SK-N-SH treated with all-trans-retinoic acid at 6 μM for 48 hours (cell line): ENCODE measurements at regions not wholly inside any gene's neighbourhood (a gene's known extent, or its start where the extent isn't known, plus 50 kb on each side); places are given as distances from the start of the nearest gene placed in this dataset.

Experiments used
- BACH2 ChIP-seq: fragments of 250-450 bp; sonication (Bioruptor Pico); IDR thresholded peaks from 2 replicates; pipeline ENCODE4 v1.9.0; 2021; ENCODE audit warnings: mild to moderate bottlenecking, borderline replicate concordance
- ESRRG ChIP-seq: fragments of 250-450 bp; sonication (Bioruptor Pico); IDR thresholded peaks from 2 replicates; pipeline ENCODE4 v1.6.1; 2021; ENCODE audit warnings: mild to moderate bottlenecking
- ISL1 ChIP-seq: fragments of 250-450 bp; sonication (Bioruptor Pico); IDR thresholded peaks from 2 replicates; pipeline ENCODE4 v2.1.2; 2022; ENCODE audit warnings: mild to moderate bottlenecking, moderate library complexity
- PATZ1 ChIP-seq: fragments of 250-450 bp; sonication (Bioruptor Pico); IDR thresholded peaks from 2 replicates; pipeline ENCODE4 v1.8.0; 2020; ENCODE audit warnings: mild to moderate bottlenecking, moderate library complexity, borderline replicate concordance
- POU6F1 ChIP-seq: fragments of 250-450 bp; sonication (Bioruptor Pico); IDR thresholded peaks from 2 replicates; pipeline ENCODE4 v1.8.0; 2021; ENCODE audit warnings: low read depth, mild to moderate bottlenecking, moderate library complexity, borderline replicate concordance
- TCF4 ChIP-seq: fragments of 250-450 bp; sonication (Bioruptor Pico); IDR thresholded peaks from 2 replicates; pipeline ENCODE4 v1.8.0; 2021; ENCODE audit warnings: mild to moderate bottlenecking, moderate library complexity, borderline replicate concordance
- TOX ChIP-seq: fragments of 250-450 bp; sonication (Bioruptor Pico); IDR thresholded peaks from 2 replicates; pipeline ENCODE4 v1.8.0; 2021; ENCODE audit warnings: mild to moderate bottlenecking, moderate library complexity, borderline replicate concordance
- TSHZ2 ChIP-seq: fragments of 250-450 bp; sonication (Bioruptor Pico); IDR thresholded peaks from 2 replicates; pipeline ENCODE4 v1.5.0; 2020; ENCODE audit warnings: mild to moderate bottlenecking, moderate library complexity
- ZFP3 ChIP-seq: fragments of 250-450 bp; sonication (Bioruptor Pico); IDR thresholded peaks from 2 replicates; pipeline ENCODE4 v1.5.0; 2020; ENCODE audit warnings: mild to moderate bottlenecking, moderate library complexity

- TF ChIP-seq ESRRG (CRISPR knock-in tag) (no peak), BACH2 (CRISPR knock-in tag) (no peak), ZFP3 (CRISPR knock-in tag) (no peak), ISL1 (no peak), TSHZ2 (CRISPR knock-in tag) (no peak), PATZ1 (CRISPR knock-in tag) (no peak), POU6F1 (CRISPR knock-in tag) (no peak), TCF4 (no peak), TOX (no peak)
Observed at GRCh38 chr5:87899208-87899661, 369.4 kb downstream of the TMEM161B start.
